ENCODE measurements at regions not wholly inside any gene's neighbourhood (a gene's known extent, or its start where the extent isn't known, plus 50 kb on each side); places are given as distances from the start of the nearest gene placed in this dataset.

GRCh38 chr7:136066304-136067143 is 89.4 kb upstream of the MTPN start:
- DNase-seq (ENCODE audit: low read depth), result no peak

- no peak for DNase-seq (ENCODE audit: low read depth)
Measured at GRCh38 chr7:136064627-136065237, 87.6 kb upstream of the MTPN start.

GRCh38 chr7:136064081-136064480 is 86.9 kb upstream of the MTPN start:
- no peak for DNase-seq (ENCODE audit: low read depth)

GRCh38 chr7:136063326-136063666 is 86.1 kb upstream of the MTPN start:
- DNase-seq (ENCODE audit: low read depth), result no peak

- no peak for DNase-seq (ENCODE audit: low read depth)
Measured at GRCh38 chr7:136062625-136063325, 85.6 kb upstream of the MTPN start.

GRCh38 chr7:136061433-136061832 is 84.3 kb upstream of the MTPN start:
- DNase-seq (ENCODE audit: low read depth), result no peak

GRCh38 chr7:136058546-136058945 is 81.4 kb upstream of the MTPN start:
- DNase-seq (ENCODE audit: low read depth), result no peak

GRCh38 chr7:136057509-136057908 is 80.3 kb upstream of the MTPN start:
- DNase-seq (ENCODE audit: low read depth), result no peak

GRCh38 chr7:136056651-136057231 is 79.6 kb upstream of the MTPN start:
- no peak for DNase-seq (ENCODE audit: low read depth)

GRCh38 chr7:136055266-136055665 is 78.1 kb upstream of the MTPN start:
- no peak for DNase-seq (ENCODE audit: low read depth)

- no peak for DNase-seq (ENCODE audit: low read depth)
Measured at GRCh38 chr7:136053689-136054485, 76.7 kb upstream of the MTPN start.

- no peak for DNase-seq (ENCODE audit: low read depth)
Measured at GRCh38 chr7:136051203-136051928, 74.2 kb upstream of the MTPN start.

GRCh38 chr7:136050462-136050847 is 73.3 kb upstream of the MTPN start:
- DNase-seq (ENCODE audit: low read depth), result no peak

GRCh38 chr7:136049818-136050461 is 72.8 kb upstream of the MTPN start:
- no peak for DNase-seq (ENCODE audit: low read depth)

GRCh38 chr7:136049117-136049516 is 72.0 kb upstream of the MTPN start:
- no peak for DNase-seq (ENCODE audit: low read depth)

GRCh38 chr7:136046548-136046947 is 69.4 kb upstream of the MTPN start:
- no peak for DNase-seq (ENCODE audit: low read depth)

- DNase-seq (ENCODE audit: low read depth), result no peak
Measured at GRCh38 chr7:136045992-136046391, 68.8 kb upstream of the MTPN start.

GRCh38 chr7:136045181-136045580 is 68.0 kb upstream of the MTPN start:
- DNase-seq (ENCODE audit: low read depth), result no peak

- DNase-seq (ENCODE audit: low read depth), result no peak
Measured at GRCh38 chr7:136039577-136040345, 62.6 kb upstream of the MTPN start.

GRCh38 chr7:136036336-136036735 is 59.2 kb upstream of the MTPN start:
- DNase-seq (ENCODE audit: low read depth), result no peak

Measured in stimulated activated CD8-positive, alpha-beta memory T cell treated with anti-CD3 and anti-CD28 coated beads, Interleukin-7, amount 100 ng/mL, for 24 hours (primary cell).